Esophagus muscularis mucosa (tissue), 4 donors: ENCODE measurements at regions not wholly inside any gene's neighbourhood (a gene's known extent, or its start where the extent isn't known, plus 50 kb on each side); places are given as distances from the start of the nearest gene placed in this dataset.

Source experiments
- DNase-seq: peaks from one replicate; pipeline ENCODE4 v3.0.0-alpha.2; 2017; ENCODE audit errors: extremely low spot score
- H3K27ac ChIP-seq, 4 donors: fragments of 200-600 bp; sonication (generic); replicated peaks in 1 of 4; 1 replicate in 3 of 4; 2 replicates in 1 of 4; pipeline ENCODE4 v1.5.1; 2016 to 2019; ENCODE audit warnings: mild to moderate bottlenecking in 1 of 4
- H3K27me3 ChIP-seq, 4 donors: fragments of 200-600 bp; sonication (generic); one replicate each; pipeline versions ENCODE4 v1.5.1 to v1.6.0; 2016 to 2019
- H3K36me3 ChIP-seq, 4 donors: fragments of 200-600 bp; sonication (generic); one replicate each; pipeline ENCODE4 v1.5.1; 2016 to 2019
- H3K4me1 ChIP-seq, 4 donors: fragments of 200-600 bp; sonication (generic); one replicate each; pipeline ENCODE4 v1.5.1; 2016 to 2019
- H3K4me3 ChIP-seq, 4 donors: fragments of 200-600 bp; sonication (generic); 1 replicate in 2 of 4; 2 replicates in 2 of 4; pipeline ENCODE4 v1.5.1; 2016 to 2019; ENCODE audit warnings: mild to moderate bottlenecking in 4 of 4, moderate library complexity in 1 of 4
- H3K9me3 ChIP-seq, 4 donors: fragments of 200-600 bp; sonication (generic); 1 replicate in 3 of 4; 2 replicates in 1 of 4; pipeline ENCODE4 v1.5.1; 2016 to 2019
- CTCF ChIP-seq, 3 experiments: fragments of 200-600 bp in 2 of 3; fragments of 450-650 bp in 1 of 3; sonication (generic) in 2 of 3; IDR thresholded peaks; one replicate each; pipeline ENCODE4 v1.5.1; 2017 to 2019; ENCODE audit warnings: antibody characterized with exemption in 3 of 3, mild to moderate bottlenecking in 2 of 3, moderate library complexity in 1 of 3
- EP300 ChIP-seq: sonication (generic); formaldehyde crosslinking; IDR thresholded peaks from one replicate; pipeline ENCODE4 v1.6.1; 2017; ENCODE audit warnings: antibody characterized with exemption
- POLR2A ChIP-seq: fragments of 450-650 bp; IDR thresholded peaks from one replicate; pipeline ENCODE4 v1.6.1; 2017; ENCODE audit warnings: antibody characterized with exemption, moderate library complexity, mild to moderate bottlenecking, low read depth
- POLR2AphosphoS5 ChIP-seq, 2 donors: sonication (generic); formaldehyde crosslinking; IDR thresholded peaks; one replicate each; pipeline ENCODE4 v1.6.1; 2017; ENCODE audit warnings: antibody characterized with exemption in 2 of 2
- WGBS: methylation state at CpG from one replicate; pipeline ENCODE4 v1.1.5; 2018; 5-methylcytosine and 5-hydroxymethylcytosine counted together
- intact Hi-C: fragments of 100-400 bp; cut with DNase I; formaldehyde crosslinking; loops from one replicate; pipeline ENCODE4 v1.15.1; 2023

- TF ChIP-seq POLR2AphosphoS5 (IDR thresholded peaks at IDR 0.05) (no peak), CTCF (IDR thresholded peaks at IDR 0.05) (no peak), POLR2A (no peak), EP300 (no peak)
- H3K9me3 ChIP-seq = no peaks in the 10 kb centered on the region
- no peaks in the 10 kb centered on the region for H3K4me1 ChIP-seq
- intact Hi-C loops = no loop called here
- 88% methylated on average over 3 of the region's 3 CpGs for WGBS
- no peak for DNase-seq
- peaks cover 0 to 5% (median 0%) of the 10 kb centered on the region in 4 donors for H3K27me3 ChIP-seq
- H3K36me3 ChIP-seq = no peaks in the 10 kb centered on the region
- no peak overlapping the region for H3K27ac ChIP-seq
- no peak overlapping the region for H3K4me3 ChIP-seq
These were observed 523.4 kb upstream of the PFKP start for GRCh38 chr10:2543974-2544373.

GRCh38 chr10:2543142-2543886 lies 524.0 kb upstream of the PFKP start:
- no peaks in the 10 kb centered on the region for H3K9me3 ChIP-seq
- peaks cover 0 to 5% (median 0%) of the 10 kb centered on the region in 4 donors for H3K27me3 ChIP-seq
- no peak for TF ChIP-seq POLR2AphosphoS5 (IDR thresholded peaks at IDR 0.05)
- TF ChIP-seq POLR2A = no peak
- TF ChIP-seq CTCF (IDR thresholded peaks at IDR 0.05) = no peak
- TF ChIP-seq EP300 = no peak
- intact Hi-C loops = no loop called here
- WGBS = 83% methylated on average over 17 of the region's 17 CpGs
- no peak for DNase-seq
- no peaks in the 10 kb centered on the region for H3K36me3 ChIP-seq
- no peak overlapping the region for H3K27ac ChIP-seq
- no peak overlapping the region for H3K4me3 ChIP-seq
- H3K4me1 ChIP-seq = no peaks in the 10 kb centered on the region

- Histone ChIP-seq H3K9me3 (no peaks in the 10 kb centered on the region), H3K27me3 (peaks cover 0 to 5% (median 0%) of the 10 kb centered on the region in 4 donors), H3K4me1 (no peaks in the 10 kb centered on the region), H3K4me3 (no peak overlapping the region), H3K27ac (no peak overlapping the region), H3K36me3 (no peaks in the 10 kb centered on the region)
- DNase-seq = no peak
- TF ChIP-seq POLR2AphosphoS5 (IDR thresholded peaks at IDR 0.05) (no peak), POLR2A (no peak), EP300 (no peak), CTCF (IDR thresholded peaks at IDR 0.05) (no peak)
- intact Hi-C loops = no loop called here
- 49% methylated on average over 4 of the region's 4 CpGs for WGBS
These were observed 526.2 kb upstream of the PFKP start for GRCh38 chr10:2541176-2541575.

GRCh38 chr10:2529945-2530344 lies 537.4 kb upstream of the PFKP start:
- WGBS = 47% methylated on average over 5 of the region's 5 CpGs
- Histone ChIP-seq H3K27ac (no peak overlapping the region), H3K4me1 (peaks cover 0 to 11% (median 0%) of the 10 kb centered on the region in 4 donors), H3K9me3 (no peaks in the 10 kb centered on the region), H3K27me3 (no peaks in the 10 kb centered on the region), H3K4me3 (no peak overlapping the region), H3K36me3 (no peaks in the 10 kb centered on the region)
- intact Hi-C loops = no loop called here
- no peak for DNase-seq
- TF ChIP-seq CTCF (IDR thresholded peaks at IDR 0.05) (no peak), POLR2A (no peak), POLR2AphosphoS5 (IDR thresholded peaks at IDR 0.05) (no peak), EP300 (no peak)

- no peak for DNase-seq
- Histone ChIP-seq H3K27ac (no peak overlapping the region), H3K4me1 (peaks cover 0 to 11% (median 0%) of the 10 kb centered on the region in 4 donors), H3K36me3 (no peaks in the 10 kb centered on the region), H3K4me3 (no peak overlapping the region), H3K27me3 (no peaks in the 10 kb centered on the region), H3K9me3 (no peaks in the 10 kb centered on the region)
- TF ChIP-seq POLR2AphosphoS5 (IDR thresholded peaks at IDR 0.05) (no peak), CTCF (IDR thresholded peaks at IDR 0.05) (no peak), EP300 (no peak), POLR2A (no peak)
- 82% methylated on average over 11 of the region's 12 CpGs for WGBS
- intact Hi-C loops = no loop called here
These were observed 541.6 kb upstream of the PFKP start for GRCh38 chr10:2525781-2526180.
